CD14-positive monocyte (primary cell): ENCODE measurements at regions not wholly inside any gene's neighbourhood (a gene's known extent, or its start where the extent isn't known, plus 50 kb on each side); places are given as distances from the start of the nearest gene placed in this dataset.
"Not testable (repeated sequence)": the region's sequence is repeated elsewhere in the genome, so short reads cannot be mapped to it uniquely, and the experiment has no call there.

ENCODE experiments used
- DNase-seq, 3 donors: peaks; one replicate each; pipeline ENCODE4 v3.0.0-alpha.2; 2011 to 2022
- H2AFZ ChIP-seq: 2 replicates; pipeline ENCODE4 v1.6.0; 2012; ENCODE audit warnings: mild to moderate bottlenecking, low read depth, low read length, inconsistent platforms; ENCODE audit not compliant: insufficient read depth, poor library complexity, severe bottlenecking
- H3K27ac ChIP-seq, 2 donors: 1 replicate in 1 of 2; 2 replicates in 1 of 2; pipeline ENCODE4 v1.5.1; 2012 to 2013; ENCODE audit warnings: low read length in 2 of 2, control low read depth in 1 of 2, inconsistent platforms in 1 of 2, low read depth in 1 of 2, mild to moderate bottlenecking in 1 of 2
- H3K27me3 ChIP-seq, 2 donors: one replicate each; pipeline versions ENCODE4 v1.6.0 to v1.6.1; 2011 to 2013; ENCODE audit warnings: low read length in 2 of 2; ENCODE audit not compliant: control insufficient read depth in 2 of 2, insufficient read depth in 2 of 2
- H3K36me3 ChIP-seq, 2 donors: replicated peaks in 1 of 2; 1 replicate in 1 of 2; 2 replicates in 1 of 2; pipeline versions ENCODE4 v1.5.1 to v1.6.1; 2012 to 2013; ENCODE audit warnings: low read length in 2 of 2, control low read depth in 1 of 2, inconsistent platforms in 1 of 2, mild to moderate bottlenecking in 1 of 2; ENCODE audit not compliant: insufficient read depth in 2 of 2, control insufficient read depth in 1 of 2
- H3K4me1 ChIP-seq, 2 donors: 1 replicate in 1 of 2; 2 replicates in 1 of 2; pipeline versions ENCODE4 v1.5.1 to v1.6.1; 2012 to 2013; ENCODE audit warnings: low read length in 2 of 2, control low read depth in 1 of 2, inconsistent platforms in 1 of 2, mild to moderate bottlenecking in 1 of 2, moderate library complexity in 1 of 2; ENCODE audit not compliant: insufficient read depth in 2 of 2, control insufficient read depth in 1 of 2
- H3K4me2 ChIP-seq: replicated peaks from 2 replicates; pipeline ENCODE3; 2012; ENCODE audit warnings: low read length, moderate library complexity, mild to moderate bottlenecking; ENCODE audit not compliant: poor library complexity, severe bottlenecking; ENCODE audit errors: extremely low read depth
- H3K4me3 ChIP-seq, 3 experiments: fragments of 200-600 bp in 1 of 3; sonication (generic) in 1 of 3; replicated peaks in 1 of 3; 1 replicate in 2 of 3; 2 replicates in 1 of 3; pipeline ENCODE4 v1.5.1; 2011 to 2013; ENCODE audit warnings: low read length in 3 of 3, mild to moderate bottlenecking in 3 of 3, control low read depth in 2 of 3, low read depth in 2 of 3, inconsistent platforms in 1 of 3, moderate library complexity in 1 of 3
- H3K79me2 ChIP-seq: 2 replicates; pipeline ENCODE4 v1.6.0; 2012; ENCODE audit warnings: mild to moderate bottlenecking, control low read depth, inconsistent platforms, low read length, moderate library complexity; ENCODE audit not compliant: insufficient read depth
- H3K9ac ChIP-seq: 2 replicates; pipeline ENCODE4 v1.6.0; 2017; ENCODE audit warnings: low read length, mild to moderate bottlenecking; ENCODE audit not compliant: insufficient read depth, poor library complexity, severe bottlenecking
- H3K9me3 ChIP-seq, 2 donors: replicated peaks in 1 of 2; 1 replicate in 1 of 2; 2 replicates in 1 of 2; pipeline versions ENCODE4 v1.5.1 to v1.6.1; 2012 to 2013; ENCODE audit warnings: low read length in 2 of 2, control low read depth in 1 of 2; ENCODE audit not compliant: control insufficient read depth in 1 of 2, insufficient read depth in 1 of 2
- H4K20me1 ChIP-seq: 2 replicates; pipeline ENCODE4 v1.6.0; 2012; ENCODE audit warnings: mild to moderate bottlenecking, low read length, control low read depth, moderate library complexity; ENCODE audit not compliant: insufficient read depth
- H3K27ac Mint-ChIP-seq, 7 donors: one replicate each; pipeline ENCODE4 v1.8.0; 2020; ENCODE audit warnings: mild to moderate bottlenecking in 7 of 7, mixed read lengths in 7 of 7, moderate library complexity in 6 of 7, inconsistent platforms in 2 of 7
- H3K27me3 Mint-ChIP-seq, 3 donors: one replicate each; pipeline ENCODE4 v1.8.0; 2021 to 2022; ENCODE audit warnings: low read depth in 3 of 3, mild to moderate bottlenecking in 3 of 3, mixed read lengths in 3 of 3, moderate library complexity in 3 of 3, inconsistent platforms in 1 of 3
- H3K36me3 Mint-ChIP-seq, 2 donors: one replicate each; pipeline ENCODE4 v1.8.0; 2020; ENCODE audit warnings: mixed read lengths in 2 of 2, inconsistent platforms in 1 of 2, mild to moderate bottlenecking in 1 of 2
- H3K4me1 Mint-ChIP-seq: one replicate; pipeline ENCODE4 v1.8.0; 2020; ENCODE audit warnings: mild to moderate bottlenecking, mixed read lengths
- H3K4me3 Mint-ChIP-seq, 2 donors: one replicate each; pipeline ENCODE4 v1.8.0; 2020; ENCODE audit warnings: mild to moderate bottlenecking in 2 of 2, mixed read lengths in 2 of 2, moderate library complexity in 1 of 2
- H3K9me3 Mint-ChIP-seq, 7 donors: one replicate each; pipeline ENCODE4 v1.8.0; 2020 to 2022; ENCODE audit warnings: mixed read lengths in 7 of 7, mild to moderate bottlenecking in 6 of 7, moderate library complexity in 6 of 7, inconsistent platforms in 2 of 7
- WGBS: methylation state at CpG from one replicate; pipeline ENCODE4 v1.1.5; 2013; ENCODE audit warnings: missing lambda C conversion rate; ENCODE audit not compliant: insufficient coverage; 5-methylcytosine and 5-hydroxymethylcytosine counted together
- intact Hi-C, 2 donors: fragments of 100-400 bp; cut with micrococcal nuclease; formaldehyde crosslinking; loops; one replicate each; pipeline versions ENCODE4 v1.15.0 to v1.15.1; 2023
- TF ChIP-seq, protein P1 (sequence below): fragments of 200-600 bp; IDR thresholded peaks from one replicate; pipeline ENCODE4 v1.8.0; 2022; ENCODE audit warnings: antibody characterized with exemption, mild to moderate bottlenecking

DNA sequence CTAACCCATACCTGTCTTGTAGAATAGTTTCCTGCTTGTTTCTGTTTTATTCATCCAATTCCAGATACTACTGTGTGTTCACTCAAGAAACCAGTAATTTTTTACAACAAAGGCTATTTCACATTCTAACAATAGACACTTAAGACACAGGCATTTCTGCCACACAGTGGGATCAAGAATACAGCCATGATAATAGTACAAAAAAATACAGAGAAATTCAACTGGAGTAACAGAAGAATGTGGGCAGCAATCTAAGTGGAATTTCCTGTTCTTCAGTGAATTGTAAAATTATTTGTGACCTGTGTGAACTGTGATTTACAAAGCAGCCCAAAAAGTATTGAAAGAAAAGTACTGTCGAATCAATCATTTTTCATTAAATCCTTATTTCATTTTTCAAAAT is 282.9 kb downstream of the CCER1 start:
- no CpG with 5 or more reads among the region's 1 CpG for WGBS
- no peak for DNase-seq
- intact Hi-C loops = no loop called here
- Histone ChIP-seq H4K20me1 (no peaks in the 10 kb centered on the region), H3K9ac (no peak overlapping the region), H3K4me2 (no peak overlapping the region), H3K4me3 (no peak overlapping the region), H3K4me1 (no peaks in the 10 kb centered on the region), H3K27me3 (no peaks in the 10 kb centered on the region), H3K27ac (no peak overlapping the region), H3K79me2 (no peaks in the 10 kb centered on the region), H3K9me3 (peaks cover 0 to 2% of the 10 kb centered on the region in 2 donors), H2AFZ (no peak overlapping the region), H3K36me3 (no peaks in the 10 kb centered on the region)
- no peak overlapping the region for H3K4me3 Mint-ChIP-seq
- H3K36me3 Mint-ChIP-seq = no peaks in the 10 kb centered on the region
- H3K9me3 Mint-ChIP-seq = peaks cover 0 to 4% (median 0%) of the 10 kb centered on the region in 7 donors
- TF ChIP-seq, protein P1, sequence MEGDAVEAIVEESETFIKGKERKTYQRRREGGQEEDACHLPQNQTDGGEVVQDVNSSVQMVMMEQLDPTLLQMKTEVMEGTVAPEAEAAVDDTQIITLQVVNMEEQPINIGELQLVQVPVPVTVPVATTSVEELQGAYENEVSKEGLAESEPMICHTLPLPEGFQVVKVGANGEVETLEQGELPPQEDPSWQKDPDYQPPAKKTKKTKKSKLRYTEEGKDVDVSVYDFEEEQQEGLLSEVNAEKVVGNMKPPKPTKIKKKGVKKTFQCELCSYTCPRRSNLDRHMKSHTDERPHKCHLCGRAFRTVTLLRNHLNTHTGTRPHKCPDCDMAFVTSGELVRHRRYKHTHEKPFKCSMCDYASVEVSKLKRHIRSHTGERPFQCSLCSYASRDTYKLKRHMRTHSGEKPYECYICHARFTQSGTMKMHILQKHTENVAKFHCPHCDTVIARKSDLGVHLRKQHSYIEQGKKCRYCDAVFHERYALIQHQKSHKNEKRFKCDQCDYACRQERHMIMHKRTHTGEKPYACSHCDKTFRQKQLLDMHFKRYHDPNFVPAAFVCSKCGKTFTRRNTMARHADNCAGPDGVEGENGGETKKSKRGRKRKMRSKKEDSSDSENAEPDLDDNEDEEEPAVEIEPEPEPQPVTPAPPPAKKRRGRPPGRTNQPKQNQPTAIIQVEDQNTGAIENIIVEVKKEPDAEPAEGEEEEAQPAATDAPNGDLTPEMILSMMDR = no peak
- no peaks in the 10 kb centered on the region for H3K4me1 Mint-ChIP-seq
- no peaks in the 10 kb centered on the region for H3K27me3 Mint-ChIP-seq
- H3K27ac Mint-ChIP-seq = no peak overlapping the region

DNA sequence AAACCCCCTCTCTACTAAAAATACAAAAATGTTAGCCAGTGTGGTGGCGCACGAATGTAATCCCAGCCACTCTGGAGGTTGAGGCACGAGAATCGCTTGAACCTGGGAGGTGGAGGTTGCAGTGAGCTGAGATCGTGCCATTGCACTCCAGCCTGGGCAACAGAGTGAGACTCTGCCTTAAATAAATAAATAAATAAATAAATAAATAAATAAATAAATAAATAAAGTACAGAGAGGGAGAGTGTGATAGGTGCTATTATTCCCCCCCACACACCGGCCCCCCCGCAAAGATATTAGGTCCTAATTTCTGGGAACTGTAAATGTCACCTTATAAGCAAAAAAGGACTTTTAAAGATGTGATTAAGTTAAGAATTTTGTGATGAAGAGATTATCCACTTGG is 291.0 kb downstream of the CCER1 start:
- H3K36me3 ChIP-seq, DNase-seq, H3K4me1 ChIP-seq, H2AFZ ChIP-seq, H3K4me2 ChIP-seq, H3K9me3 ChIP-seq, H3K9ac ChIP-seq, H3K9me3 Mint-ChIP-seq, H3K4me3 Mint-ChIP-seq, H3K27me3 ChIP-seq, H3K36me3 Mint-ChIP-seq, H3K27ac ChIP-seq, H3K27me3 Mint-ChIP-seq, intact Hi-C loops, H3K4me1 Mint-ChIP-seq, H3K79me2 ChIP-seq, H4K20me1 ChIP-seq, H3K27ac Mint-ChIP-seq, H3K4me3 ChIP-seq: not testable (repeated sequence)
- no CpG with 5 or more reads among the region's 7 CpGs for WGBS
